ENCODE measurements at regions not wholly inside any gene's neighbourhood (a gene's known extent, or its start where the extent isn't known, plus 50 kb on each side); places are given as distances from the start of the nearest gene placed in this dataset.

GRCh38 chr18:7305416-7305815 is 74.5 kb downstream of the LRRC30 start:
- TF ChIP-seq CTCF (IDR thresholded peaks at IDR 0.05; ENCODE audit: insufficient read depth, low read length), result no peak
- H3K4me3 ChIP-seq (ENCODE audit: low read depth, low read length), result no peak overlapping the region
- no peak for DNase-seq (ENCODE audit: low read depth)

- DNase-seq (ENCODE audit: low read depth), result no peak
- H3K4me3 ChIP-seq (ENCODE audit: low read depth, low read length), result no peak overlapping the region
- TF ChIP-seq CTCF (IDR thresholded peaks at IDR 0.05; ENCODE audit: insufficient read depth, low read length), result no peak
These were observed 76.1 kb downstream of the LRRC30 start for GRCh38 chr18:7307030-7307429.

GRCh38 chr18:7307526-7307925 is 76.6 kb downstream of the LRRC30 start:
- TF ChIP-seq CTCF (IDR thresholded peaks at IDR 0.05; ENCODE audit: insufficient read depth, low read length), result no peak
- H3K4me3 ChIP-seq (ENCODE audit: low read depth, low read length), result no peak overlapping the region
- no peak for DNase-seq (ENCODE audit: low read depth)

GRCh38 chr18:7317804-7318231 is 86.9 kb downstream of the LRRC30 start:
- no peak for TF ChIP-seq CTCF (IDR thresholded peaks at IDR 0.05; ENCODE audit: insufficient read depth, low read length)
- no peak overlapping the region for H3K4me3 ChIP-seq (ENCODE audit: low read depth, low read length)
- no peak for DNase-seq (ENCODE audit: low read depth)

- no peak for DNase-seq (ENCODE audit: low read depth)
- no peak for TF ChIP-seq CTCF (IDR thresholded peaks at IDR 0.05; ENCODE audit: insufficient read depth, low read length)
- no peak overlapping the region for H3K4me3 ChIP-seq (ENCODE audit: low read depth, low read length)
These were observed 88.3 kb downstream of the LRRC30 start for GRCh38 chr18:7319161-7319560.

- DNase-seq (ENCODE audit: low read depth), result no peak
- no peak for TF ChIP-seq CTCF (IDR thresholded peaks at IDR 0.05; ENCODE audit: insufficient read depth, low read length)
These were observed 90.9 kb downstream of the LRRC30 start for GRCh38 chr18:7321831-7322230.

GRCh38 chr18:7322817-7323485 is 92.1 kb downstream of the LRRC30 start:
- no peak for TF ChIP-seq CTCF (IDR thresholded peaks at IDR 0.05; ENCODE audit: insufficient read depth, low read length)
- no peak overlapping the region for H3K4me3 ChIP-seq (ENCODE audit: low read depth, low read length)
- no peak for DNase-seq (ENCODE audit: low read depth)

More at GRCh38 chr18:7321831-7322230, 90.9 kb downstream of the LRRC30 start:
- H3K4me3 ChIP-seq (ENCODE audit: low read depth, low read length), result no peak overlapping the region
